SK-N-SH treated with all-trans-retinoic acid at 6 μM for 48 hours (cell line): ENCODE measurements at regions not wholly inside any gene's neighbourhood (a gene's known extent, or its start where the extent isn't known, plus 50 kb on each side); places are given as distances from the start of the nearest gene placed in this dataset.

ENCODE experiments used
- ATAC-seq: fragments of 200-7000 bp; cut with Tn5 transposase; 3 replicates; pipeline ENCODE4 v1.9.1; 2020; ENCODE audit warnings: mild to moderate bottlenecking, moderate library complexity
- ARNTL ChIP-seq: fragments of 450-650 bp; formaldehyde crosslinking; IDR thresholded peaks from 2 replicates; pipeline ENCODE4 v1.5.0; 2020; ENCODE audit warnings: low read depth, mild to moderate bottlenecking, moderate library complexity, borderline replicate concordance
- BACH2 ChIP-seq: fragments of 250-450 bp; sonication (Bioruptor Pico); IDR thresholded peaks from 2 replicates; pipeline ENCODE4 v1.9.0; 2021; ENCODE audit warnings: mild to moderate bottlenecking, borderline replicate concordance
- CSDC2 ChIP-seq: fragments of 250-450 bp; sonication (Bioruptor Pico); IDR thresholded peaks from 2 replicates; pipeline ENCODE4 v1.5.0; 2020; ENCODE audit warnings: mild to moderate bottlenecking, moderate library complexity
- CSRNP3 ChIP-seq: fragments of 250-450 bp; sonication (Bioruptor Pico); IDR thresholded peaks from 2 replicates; pipeline ENCODE4 v1.5.1; 2021; ENCODE audit warnings: mild to moderate bottlenecking, moderate library complexity
- ESRRG ChIP-seq: fragments of 250-450 bp; sonication (Bioruptor Pico); IDR thresholded peaks from 2 replicates; pipeline ENCODE4 v1.6.1; 2021; ENCODE audit warnings: mild to moderate bottlenecking
- GLIS3 ChIP-seq: fragments of 250-450 bp; sonication (Bioruptor Pico); IDR thresholded peaks from 2 replicates; pipeline ENCODE4 v1.5.0; 2020; ENCODE audit warnings: mild to moderate bottlenecking, moderate library complexity
- ISL1 ChIP-seq: fragments of 250-450 bp; sonication (Bioruptor Pico); IDR thresholded peaks from 2 replicates; pipeline ENCODE4 v2.1.2; 2022; ENCODE audit warnings: mild to moderate bottlenecking, moderate library complexity
- OSR1 ChIP-seq: fragments of 250-450 bp; sonication (Bioruptor Pico); IDR thresholded peaks from 2 replicates; pipeline ENCODE4 v1.8.0; 2022; ENCODE audit warnings: moderate library complexity, mild to moderate bottlenecking, inconsistent platforms
- PATZ1 ChIP-seq: fragments of 250-450 bp; sonication (Bioruptor Pico); IDR thresholded peaks from 2 replicates; pipeline ENCODE4 v1.8.0; 2020; ENCODE audit warnings: mild to moderate bottlenecking, moderate library complexity, borderline replicate concordance
- PPARA ChIP-seq: fragments of 250-450 bp; sonication (Bioruptor Pico); IDR thresholded peaks from 2 replicates; pipeline ENCODE4 v1.5.0; 2020; ENCODE audit warnings: mild to moderate bottlenecking, borderline replicate concordance
- RARB ChIP-seq: fragments of 250-450 bp; sonication (Bioruptor Pico); IDR thresholded peaks from 2 replicates; pipeline ENCODE4 v1.8.0; 2021; ENCODE audit warnings: mild to moderate bottlenecking, moderate library complexity
- SNAI2 ChIP-seq: fragments of 250-450 bp; sonication (Bioruptor Pico); IDR thresholded peaks from 2 replicates; pipeline ENCODE4 v1.5.0; 2020; ENCODE audit warnings: mild to moderate bottlenecking, moderate library complexity
- TSHZ2 ChIP-seq: fragments of 250-450 bp; sonication (Bioruptor Pico); IDR thresholded peaks from 2 replicates; pipeline ENCODE4 v1.5.0; 2020; ENCODE audit warnings: mild to moderate bottlenecking, moderate library complexity
- ZC3H10 ChIP-seq: fragments of 250-450 bp; sonication (Bioruptor Pico); IDR thresholded peaks from 2 replicates; pipeline ENCODE4 v1.5.1; 2021; ENCODE audit warnings: mild to moderate bottlenecking, moderate library complexity
- ZFP3 ChIP-seq: fragments of 250-450 bp; sonication (Bioruptor Pico); IDR thresholded peaks from 2 replicates; pipeline ENCODE4 v1.5.0; 2020; ENCODE audit warnings: mild to moderate bottlenecking, moderate library complexity
- ZFP30 ChIP-seq: fragments of 450-650 bp; formaldehyde crosslinking; IDR thresholded peaks from 2 replicates; pipeline ENCODE4 v1.5.0; 2022; ENCODE audit warnings: mild to moderate bottlenecking, moderate library complexity
- ZNF70 ChIP-seq: fragments of 450-650 bp; formaldehyde crosslinking; IDR thresholded peaks from 2 replicates; pipeline ENCODE4 v1.5.0; 2020; ENCODE audit warnings: mild to moderate bottlenecking, moderate library complexity
- ZNF8 ChIP-seq: fragments of 450-650 bp; formaldehyde crosslinking; IDR thresholded peaks from 2 replicates; pipeline ENCODE4 v1.5.0; 2020; ENCODE audit warnings: mild to moderate bottlenecking, moderate library complexity
- TF ChIP-seq, protein P1 (sequence below): fragments of 250-450 bp; sonication (Bioruptor Pico); IDR thresholded peaks from 2 replicates; pipeline ENCODE4 v1.8.0; 2021; ENCODE audit warnings: low read depth, mild to moderate bottlenecking, moderate library complexity, borderline replicate concordance

DNA sequence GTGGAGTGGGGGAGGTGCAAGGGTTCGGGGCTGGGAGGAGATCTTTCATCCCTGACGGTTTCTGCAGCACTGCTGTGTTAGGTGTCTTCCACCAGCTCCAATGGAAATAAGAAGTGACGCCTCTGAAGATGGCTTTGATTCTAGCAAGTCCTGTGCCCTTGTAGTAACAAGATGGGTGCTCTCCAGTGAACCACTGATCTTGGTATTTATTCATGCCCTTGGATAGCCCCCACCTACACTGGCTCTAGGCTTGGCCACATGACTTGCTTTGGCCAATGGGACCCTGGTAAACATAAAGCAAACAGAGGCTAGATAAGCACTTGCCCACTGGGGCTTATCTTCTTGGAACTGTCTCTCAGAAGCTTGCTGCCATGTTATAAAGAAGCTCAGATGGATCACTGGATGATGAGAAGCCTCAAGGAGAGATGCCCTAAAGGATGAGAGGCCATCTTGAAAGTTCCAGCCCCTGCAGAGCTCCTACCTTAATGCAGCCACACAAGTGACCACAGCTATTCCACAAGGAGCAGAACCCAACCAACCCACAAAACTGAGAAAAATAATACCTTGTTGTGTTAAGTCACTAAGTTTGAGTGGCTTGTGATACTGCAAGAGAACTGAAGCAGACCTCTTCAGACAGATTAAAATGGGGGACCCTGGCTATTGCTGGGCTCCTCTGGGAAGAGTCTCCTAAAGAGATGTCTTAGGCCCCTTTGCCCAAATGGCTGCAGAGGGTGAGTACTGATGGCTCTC lies 137.9 kb downstream of the PDCD6IP start (continued):
- no peak for TF ChIP-seq TSHZ2 (CRISPR knock-in tag)
- TF ChIP-seq GLIS3 (CRISPR knock-in tag): no peak
- TF ChIP-seq ZNF8 (CRISPR knock-in tag): no peak
- no peak for TF ChIP-seq ZC3H10 (CRISPR knock-in tag)
- no peak for TF ChIP-seq CSDC2
- no peak for TF ChIP-seq ISL1
- no peak for TF ChIP-seq SNAI2 (CRISPR knock-in tag)
- TF ChIP-seq ZFP3 (CRISPR knock-in tag): no peak
- TF ChIP-seq, all 23 proteins: peak for 0

- no peak for ATAC-seq
- TF ChIP-seq ZFP30 (CRISPR knock-in tag) (no peak), ARNTL (no peak), GLIS3 (CRISPR knock-in tag) (no peak), PPARA (CRISPR knock-in tag) (no peak), ESRRG (no peak), ZC3H10 (CRISPR knock-in tag) (no peak), ZNF70 (CRISPR knock-in tag) (no peak), ZFP3 (CRISPR knock-in tag) (no peak), CSRNP3 (CRISPR knock-in tag) (no peak), BACH2 (CRISPR knock-in tag) (no peak)
Measured at GRCh38 chr3:33936921-33937525, 138.6 kb downstream of the PDCD6IP start.

GRCh38 chr3:33937628-33938027 lies 139.2 kb downstream of the PDCD6IP start:
- no peak for ATAC-seq

DNA sequence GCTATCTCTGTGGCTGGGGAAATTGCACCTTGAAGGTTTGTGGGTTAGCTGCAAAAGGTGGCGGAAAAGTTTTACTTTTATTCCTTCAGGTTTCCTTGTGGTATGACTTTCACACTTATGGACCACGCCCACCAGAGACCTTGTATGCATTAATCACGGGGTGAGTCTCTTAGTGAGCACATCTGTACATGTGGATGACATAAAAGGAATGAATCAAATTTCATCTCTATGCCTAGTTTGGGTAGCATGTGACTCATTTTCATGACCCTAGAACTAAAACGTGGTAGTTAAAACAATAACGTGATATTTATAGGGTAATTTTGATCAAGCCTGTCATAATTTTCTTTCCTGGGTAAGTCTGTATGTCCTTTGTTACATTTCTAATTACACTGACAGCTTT lies 141.7 kb downstream of the PDCD6IP start:
- no peak for ATAC-seq
- TF ChIP-seq ARNTL (no peak), CSDC2 (no peak), ZNF70 (CRISPR knock-in tag) (no peak), BACH2 (CRISPR knock-in tag) (no peak), RARB (CRISPR knock-in tag) (no peak), ESRRG (no peak), ISL1 (no peak), OSR1 (no peak), ZFP3 (CRISPR knock-in tag) (no peak), PPARA (CRISPR knock-in tag) (no peak), PATZ1 (CRISPR knock-in tag) (no peak)
- TF ChIP-seq, protein P1, sequence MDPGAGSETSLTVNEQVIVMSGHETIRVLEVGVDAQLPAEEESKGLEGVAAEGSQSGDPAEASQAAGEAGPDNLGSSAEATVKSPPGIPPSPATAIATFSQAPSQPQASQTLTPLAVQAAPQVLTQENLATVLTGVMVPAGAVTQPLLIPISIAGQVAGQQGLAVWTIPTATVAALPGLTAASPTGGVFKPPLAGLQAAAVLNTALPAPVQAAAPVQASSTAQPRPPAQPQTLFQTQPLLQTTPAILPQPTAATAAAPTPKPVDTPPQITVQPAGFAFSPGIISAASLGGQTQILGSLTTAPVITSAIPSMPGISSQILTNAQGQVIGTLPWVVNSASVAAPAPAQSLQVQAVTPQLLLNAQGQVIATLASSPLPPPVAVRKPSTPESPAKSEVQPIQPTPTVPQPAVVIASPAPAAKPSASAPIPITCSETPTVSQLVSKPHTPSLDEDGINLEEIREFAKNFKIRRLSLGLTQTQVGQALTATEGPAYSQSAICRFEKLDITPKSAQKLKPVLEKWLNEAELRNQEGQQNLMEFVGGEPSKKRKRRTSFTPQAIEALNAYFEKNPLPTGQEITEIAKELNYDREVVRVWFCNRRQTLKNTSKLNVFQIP (CRISPR knock-in tag): no peak

More at GRCh38 chr3:33937628-33938027, 139.2 kb downstream of the PDCD6IP start:
- TF ChIP-seq RARB (CRISPR knock-in tag) (no peak), ZNF8 (CRISPR knock-in tag) (no peak), ZC3H10 (CRISPR knock-in tag) (no peak), TSHZ2 (CRISPR knock-in tag) (no peak), BACH2 (CRISPR knock-in tag) (no peak)
